Fibroblast of pulmonary artery (primary cell): ENCODE measurements at regions not wholly inside any gene's neighbourhood (a gene's known extent, or its start where the extent isn't known, plus 50 kb on each side); places are given as distances from the start of the nearest gene placed in this dataset.
A peak's percentile ranks its signal among the peaks of the same experiment; 100 is the strongest.

Source experiments
- DNase-seq: peaks from one replicate; pipeline ENCODE4 v3.0.0-alpha.2; 2010; ENCODE audit warnings: low read depth
- H3K4me3 ChIP-seq: replicated peaks from 2 replicates; pipeline ENCODE4 v1.5.1; 2011; ENCODE audit warnings: low read depth, mild to moderate bottlenecking, control low read depth, low read length, moderate library complexity
- TF ChIP-seq, protein P1 (sequence below): IDR thresholded peaks from 2 replicates; pipeline ENCODE4 v1.5.1; 2011; ENCODE audit warnings: mild to moderate bottlenecking, control low read depth, low read length, inconsistent platforms; ENCODE audit errors: missing control alignments

DNA sequence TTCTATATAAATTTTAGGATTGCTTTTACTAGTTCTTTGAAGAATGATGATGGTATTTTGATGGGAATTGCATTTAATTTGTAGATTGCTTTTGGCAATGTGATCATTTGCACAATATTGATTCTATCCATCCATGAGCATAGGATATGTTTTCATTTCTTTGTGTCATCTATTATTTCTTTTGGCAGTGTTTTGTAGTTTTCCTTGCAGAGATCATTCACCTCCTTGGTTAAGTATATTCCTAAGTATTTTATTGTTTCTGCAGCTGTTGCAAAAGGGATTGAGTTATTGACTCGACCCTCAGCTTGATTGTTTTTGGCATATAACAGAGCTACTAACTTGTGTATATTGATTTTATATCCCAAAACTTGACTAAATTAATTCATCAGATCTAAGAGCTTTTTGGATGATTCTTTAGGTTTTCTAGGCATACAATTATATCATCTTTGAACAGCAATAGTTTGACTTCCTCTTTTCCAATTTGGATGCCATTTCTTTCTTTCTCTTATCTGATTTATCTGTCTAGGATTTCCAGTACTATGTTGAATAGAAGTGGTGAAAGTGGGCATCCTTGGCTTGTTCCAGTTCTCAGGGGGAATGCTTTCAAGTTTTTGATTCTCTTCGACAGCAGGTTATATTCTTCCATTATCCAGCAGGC is 668.1 kb downstream of the SLC16A7 start:
- no peak for DNase-seq
- TF ChIP-seq, protein P1, sequence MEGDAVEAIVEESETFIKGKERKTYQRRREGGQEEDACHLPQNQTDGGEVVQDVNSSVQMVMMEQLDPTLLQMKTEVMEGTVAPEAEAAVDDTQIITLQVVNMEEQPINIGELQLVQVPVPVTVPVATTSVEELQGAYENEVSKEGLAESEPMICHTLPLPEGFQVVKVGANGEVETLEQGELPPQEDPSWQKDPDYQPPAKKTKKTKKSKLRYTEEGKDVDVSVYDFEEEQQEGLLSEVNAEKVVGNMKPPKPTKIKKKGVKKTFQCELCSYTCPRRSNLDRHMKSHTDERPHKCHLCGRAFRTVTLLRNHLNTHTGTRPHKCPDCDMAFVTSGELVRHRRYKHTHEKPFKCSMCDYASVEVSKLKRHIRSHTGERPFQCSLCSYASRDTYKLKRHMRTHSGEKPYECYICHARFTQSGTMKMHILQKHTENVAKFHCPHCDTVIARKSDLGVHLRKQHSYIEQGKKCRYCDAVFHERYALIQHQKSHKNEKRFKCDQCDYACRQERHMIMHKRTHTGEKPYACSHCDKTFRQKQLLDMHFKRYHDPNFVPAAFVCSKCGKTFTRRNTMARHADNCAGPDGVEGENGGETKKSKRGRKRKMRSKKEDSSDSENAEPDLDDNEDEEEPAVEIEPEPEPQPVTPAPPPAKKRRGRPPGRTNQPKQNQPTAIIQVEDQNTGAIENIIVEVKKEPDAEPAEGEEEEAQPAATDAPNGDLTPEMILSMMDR: no peak
- no peak overlapping the region for H3K4me3 ChIP-seq

- TF ChIP-seq, protein P1: no peak
- no peak overlapping the region for H3K4me3 ChIP-seq
- DNase-seq: no peak
Observed at GRCh38 chr12:60265741-60266140, 669.9 kb downstream of the SLC16A7 start.

GRCh38 chr12:60266381-60266852 is 670.6 kb downstream of the SLC16A7 start:
- TF ChIP-seq, protein P1: no peak
- H3K4me3 ChIP-seq: no peak overlapping the region
- peak; percentile 54 for DNase-seq

GRCh38 chr12:60269611-60270269 is 673.9 kb downstream of the SLC16A7 start:
- no peak for DNase-seq
- TF ChIP-seq, protein P1: no peak
- H3K4me3 ChIP-seq: no peak overlapping the region

GRCh38 chr12:60271816-60272215 is 676.0 kb downstream of the SLC16A7 start:
- DNase-seq: no peak
- H3K4me3 ChIP-seq: no peak overlapping the region
- TF ChIP-seq, protein P1: no peak

- no peak overlapping the region for H3K4me3 ChIP-seq
- TF ChIP-seq, protein P1: no peak
- DNase-seq: no peak
Observed at GRCh38 chr12:60278209-60278608, 682.4 kb downstream of the SLC16A7 start.
